Mucosa of stomach (tissue), 1 donor: ENCODE measurements at regions not wholly inside any gene's neighbourhood (a gene's known extent, or its start where the extent isn't known, plus 50 kb on each side); places are given as distances from the start of the nearest gene placed in this dataset.
"Not testable (repeated sequence)": the region's sequence is repeated elsewhere in the genome, so short reads cannot be mapped to it uniquely, and the experiment has no call there.

Experiments used
- H3K27me3 ChIP-seq: one replicate; pipeline ENCODE4 v1.7.0; 2013; ENCODE audit warnings: mild to moderate bottlenecking, low read length; ENCODE audit not compliant: control insufficient read depth, insufficient read depth
- H3K36me3 ChIP-seq: one replicate; pipeline ENCODE4 v1.7.0; 2013; ENCODE audit warnings: low read length; ENCODE audit not compliant: control insufficient read depth, insufficient read depth
- H3K4me1 ChIP-seq: one replicate; pipeline ENCODE4 v1.7.0; 2013; ENCODE audit warnings: mild to moderate bottlenecking, low read length; ENCODE audit not compliant: control insufficient read depth, insufficient read depth
- H3K4me3 ChIP-seq: one replicate; pipeline ENCODE4 v1.7.0; 2013; ENCODE audit warnings: low read length
- H3K9ac ChIP-seq: one replicate; pipeline ENCODE4 v1.7.0; 2013; ENCODE audit warnings: mild to moderate bottlenecking, low read length, moderate library complexity
- H3K9me3 ChIP-seq: one replicate; pipeline ENCODE4 v1.7.0; 2013; ENCODE audit warnings: mild to moderate bottlenecking, low read length, moderate library complexity; ENCODE audit not compliant: control insufficient read depth
- donor health status: Pancreatic carcinoma.

DNA sequence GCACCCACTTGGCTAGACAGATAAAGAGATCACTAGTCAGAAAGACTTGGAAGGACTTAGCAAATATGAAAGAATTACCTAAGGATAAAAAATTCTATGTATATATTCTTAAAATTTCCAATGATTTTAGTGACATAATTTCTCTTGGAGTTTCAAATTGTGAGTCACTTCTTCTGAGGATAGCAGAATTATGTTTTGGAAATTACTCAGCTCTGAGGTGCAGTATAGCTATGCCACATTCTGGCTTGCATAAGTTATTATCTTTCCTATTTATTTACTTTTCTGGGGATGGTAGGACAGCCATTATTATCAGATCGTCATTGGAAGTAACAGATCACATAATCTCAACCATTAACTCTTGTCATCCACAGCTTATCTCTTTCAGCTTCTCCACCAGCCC, 853.5 kb downstream of the TRIML1 start:
- Histone ChIP-seq H3K4me3 (no peak overlapping the region), H3K9ac (no peak overlapping the region), H3K4me1 (peaks cover 3% of the 10 kb centered on the region), H3K9me3 (no peaks in the 10 kb centered on the region), H3K36me3 (no peaks in the 10 kb centered on the region), H3K27me3 (no peaks in the 10 kb centered on the region)

DNA sequence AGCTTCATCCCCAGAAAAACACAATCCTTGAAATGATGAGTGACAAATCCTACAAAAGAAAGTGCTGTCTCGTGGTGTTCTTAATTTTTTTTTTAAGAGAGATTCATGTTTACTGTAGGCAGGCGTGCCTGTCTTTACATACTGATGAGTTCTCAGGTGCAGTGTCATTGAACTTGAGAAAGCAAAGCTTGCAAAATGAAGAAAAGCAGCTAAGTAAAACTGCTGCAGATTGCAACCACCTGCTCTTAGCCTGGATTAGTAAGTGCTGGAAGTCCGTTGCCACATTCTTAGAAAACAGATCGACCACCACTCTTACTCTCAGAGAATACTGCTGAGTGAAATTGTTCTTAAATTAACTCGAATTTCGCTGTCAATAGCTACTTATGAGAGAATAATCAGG, 854.6 kb downstream of the TRIML1 start:
- no peaks in the 10 kb centered on the region for H3K36me3 ChIP-seq
- peaks cover 2% of the 10 kb centered on the region for H3K4me1 ChIP-seq
- no peak overlapping the region for H3K4me3 ChIP-seq
- no peaks in the 10 kb centered on the region for H3K9me3 ChIP-seq
- no peaks in the 10 kb centered on the region for H3K27me3 ChIP-seq
- H3K9ac ChIP-seq: no peak overlapping the region

DNA sequence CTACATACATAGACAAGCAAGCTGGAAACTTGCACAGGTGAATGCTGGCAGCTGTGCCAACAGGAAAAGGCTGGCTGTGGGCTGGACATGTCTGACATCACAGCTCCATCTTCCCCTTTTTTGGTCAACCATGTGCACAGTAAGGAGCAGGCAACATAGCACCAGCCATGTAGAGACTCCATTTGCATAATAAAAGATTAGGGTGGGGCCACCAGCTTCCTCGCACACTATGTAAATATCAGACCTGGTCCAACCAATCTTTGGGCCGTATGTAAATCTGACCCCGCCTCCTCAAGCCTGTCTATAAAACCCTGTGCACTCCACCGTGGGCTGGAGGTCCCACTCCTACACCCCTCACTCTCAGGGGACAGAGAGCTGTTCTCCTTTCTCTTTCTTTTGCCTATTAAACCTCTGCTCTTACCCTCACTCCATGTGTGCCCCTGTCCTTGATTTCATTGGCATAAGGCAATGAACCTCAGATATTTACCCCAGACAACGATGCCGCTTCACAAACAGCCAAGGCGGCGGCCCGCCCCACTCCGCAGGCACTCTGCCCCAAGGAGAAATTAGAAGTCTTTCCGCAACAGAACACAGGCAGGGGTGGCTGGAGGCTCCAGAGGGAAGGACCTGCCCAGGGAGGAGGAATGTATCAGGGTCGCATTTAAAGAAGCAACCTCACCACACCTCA, 862.2 kb downstream of the TRIML1 start:
- no peaks in the 10 kb centered on the region for H3K27me3 ChIP-seq

DNA sequence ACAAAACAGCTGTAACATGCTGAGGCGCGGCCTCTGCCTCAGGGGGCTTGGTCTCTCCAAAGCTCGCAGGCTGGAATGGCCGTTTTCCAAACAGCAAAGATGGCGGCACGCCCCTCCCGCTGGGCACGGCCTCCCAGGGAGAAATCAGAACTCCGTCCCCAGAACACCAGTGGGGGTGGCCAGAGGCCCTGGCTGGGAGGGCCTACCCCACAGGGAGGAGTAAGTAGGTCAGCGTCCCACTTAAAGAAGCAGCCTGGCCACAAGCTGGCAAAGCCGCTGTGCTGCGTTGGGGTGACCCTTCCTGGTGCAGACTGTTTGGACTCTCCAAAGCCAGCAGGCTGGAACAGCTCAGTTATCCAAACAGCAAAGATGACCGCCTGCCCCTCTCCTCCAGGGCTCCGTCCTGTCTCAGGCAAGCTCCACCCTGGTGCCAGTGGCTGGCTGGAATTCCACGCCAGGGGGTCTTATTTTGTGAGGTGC, 862.8 kb downstream of the TRIML1 start:
- H3K4me3 ChIP-seq: no peak overlapping the region
- no peaks in the 10 kb centered on the region for H3K9me3 ChIP-seq
- H3K27me3 ChIP-seq: no peaks in the 10 kb centered on the region
- H3K9ac ChIP-seq: no peak overlapping the region
- H3K36me3 ChIP-seq: no peaks in the 10 kb centered on the region
- peaks cover 8% of the 10 kb centered on the region for H3K4me1 ChIP-seq

More for the DNA sequence above, 862.2 kb downstream of the TRIML1 start:
- Histone ChIP-seq H3K4me1 (peaks cover 8% of the 10 kb centered on the region), H3K9me3 (no peaks in the 10 kb centered on the region), H3K36me3 (no peaks in the 10 kb centered on the region), H3K4me3 (no peak overlapping the region), H3K9ac (no peak overlapping the region)

DNA sequence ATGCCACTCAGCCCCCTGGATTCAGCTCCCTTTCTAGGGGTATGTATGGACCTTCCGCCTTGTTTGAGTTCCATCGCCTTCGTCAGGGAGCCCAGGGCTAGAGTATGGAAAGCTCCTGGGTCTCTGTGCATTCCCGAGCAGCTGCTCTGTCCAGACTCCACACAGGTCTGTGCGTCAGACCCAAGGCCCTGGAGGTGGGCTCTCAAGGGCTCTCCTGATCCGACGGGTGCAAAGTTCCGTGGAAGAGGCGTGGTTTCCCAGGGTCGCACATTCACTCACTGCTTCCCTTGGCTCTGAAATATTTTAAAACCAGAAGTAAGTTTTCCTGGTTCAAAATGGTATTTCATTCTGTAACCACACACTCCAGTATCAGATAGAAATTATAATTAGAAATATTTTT, 863.2 kb downstream of the TRIML1 start:
- Histone ChIP-seq H3K36me3 (no peaks in the 10 kb centered on the region), H3K4me3 (no peak overlapping the region), H3K9me3 (no peaks in the 10 kb centered on the region), H3K9ac (no peak overlapping the region), H3K4me1 (peaks cover 8% of the 10 kb centered on the region), H3K27me3 (no peaks in the 10 kb centered on the region)

DNA sequence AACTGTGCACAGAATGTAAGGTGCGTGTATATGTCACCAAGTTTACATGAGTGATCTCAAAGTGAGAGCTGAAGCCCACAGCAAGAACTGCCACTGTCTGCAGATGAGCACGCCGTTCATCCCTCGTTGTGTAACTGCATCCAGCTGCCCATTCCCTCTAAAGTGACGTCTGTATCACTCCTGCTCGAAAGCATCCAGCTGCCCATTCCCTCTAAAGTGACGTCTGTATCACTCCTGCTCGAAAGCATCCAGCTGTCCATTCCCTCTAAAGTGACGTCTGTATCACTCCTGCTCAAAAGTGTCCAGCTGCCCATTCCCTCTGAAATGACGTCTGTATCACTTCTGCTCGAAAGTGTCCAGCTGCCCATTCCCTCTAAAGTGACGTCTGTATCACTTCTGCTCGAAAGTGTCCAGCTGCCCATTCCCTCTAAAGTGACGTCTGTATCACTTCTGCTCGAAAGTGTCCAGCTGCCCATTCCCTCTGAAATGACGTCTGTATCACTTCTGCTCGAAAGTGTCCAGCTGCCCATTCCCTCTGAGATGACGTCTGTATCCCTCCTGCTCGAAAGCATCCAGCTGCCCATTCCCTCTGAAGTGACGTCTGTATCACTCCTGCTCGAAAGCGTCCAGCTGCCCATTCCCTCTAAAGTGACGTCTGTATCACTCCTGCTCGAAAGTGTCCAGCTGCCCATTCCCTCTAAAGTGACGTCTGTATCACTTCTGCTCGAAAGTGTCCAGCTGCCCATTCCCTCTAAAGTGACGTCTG, 871.4 kb downstream of the TRIML1 start:
- not testable (repeated sequence) for H3K4me1 ChIP-seq, H3K27me3 ChIP-seq, H3K9me3 ChIP-seq, H3K36me3 ChIP-seq, H3K4me3 ChIP-seq, H3K9ac ChIP-seq

DNA sequence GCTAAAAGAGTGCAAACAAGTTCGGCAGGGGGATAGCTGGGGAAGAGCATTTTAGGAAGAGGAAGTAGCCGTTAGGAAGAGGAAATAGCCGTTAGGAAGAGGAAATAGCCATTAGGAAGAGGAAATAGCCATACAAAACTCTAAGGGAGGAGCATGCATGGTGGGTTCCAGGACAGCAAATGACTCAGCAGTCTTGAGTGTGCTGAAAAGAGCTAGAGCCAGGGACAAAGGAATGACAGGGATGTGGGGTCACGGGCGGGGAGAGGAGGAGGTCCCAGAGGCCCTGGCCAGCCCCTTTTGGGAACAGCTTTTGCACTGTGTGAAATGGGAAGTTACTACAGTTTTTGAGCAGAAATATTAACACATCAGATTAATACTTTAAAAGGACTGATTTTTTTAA, 882.6 kb downstream of the TRIML1 start:
- H3K4me1 ChIP-seq: no peaks in the 10 kb centered on the region
- H3K9me3 ChIP-seq: no peaks in the 10 kb centered on the region
- H3K9ac ChIP-seq: no peak overlapping the region
- no peak overlapping the region for H3K4me3 ChIP-seq
- H3K36me3 ChIP-seq: no peaks in the 10 kb centered on the region
- H3K27me3 ChIP-seq: no peaks in the 10 kb centered on the region

DNA sequence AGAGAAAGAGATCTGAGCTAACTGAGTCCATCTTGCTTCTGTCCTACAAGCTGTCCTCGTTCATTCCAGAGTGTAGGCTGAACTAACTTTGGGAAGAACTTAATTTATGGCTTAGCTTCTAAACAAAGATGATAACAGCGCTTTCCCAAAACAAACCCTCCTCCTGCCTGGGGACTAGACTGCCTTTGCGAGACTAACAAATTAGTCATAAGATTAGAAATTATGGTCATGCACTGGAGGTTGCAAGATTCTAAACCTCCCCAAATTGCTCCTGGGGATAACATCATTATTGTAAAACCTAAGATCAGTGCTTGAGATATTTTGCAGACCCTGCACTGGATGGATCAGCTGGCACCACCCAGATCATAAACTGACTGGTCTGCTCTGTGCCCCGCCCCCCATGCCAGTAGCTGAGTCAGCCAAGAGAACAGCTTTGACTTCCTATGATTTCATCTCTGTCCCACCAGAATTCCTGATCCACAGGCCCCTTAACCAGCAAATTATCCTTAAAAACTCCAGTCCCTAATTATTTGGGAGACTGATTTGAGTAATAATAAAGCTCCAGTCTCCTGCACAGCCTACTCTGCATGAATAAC, 883.3 kb downstream of the TRIML1 start:
- no peaks in the 10 kb centered on the region for H3K27me3 ChIP-seq
- no peak overlapping the region for H3K4me3 ChIP-seq
- no peaks in the 10 kb centered on the region for H3K9me3 ChIP-seq
- no peaks in the 10 kb centered on the region for H3K4me1 ChIP-seq
- H3K36me3 ChIP-seq: no peaks in the 10 kb centered on the region
- H3K9ac ChIP-seq: no peak overlapping the region

DNA sequence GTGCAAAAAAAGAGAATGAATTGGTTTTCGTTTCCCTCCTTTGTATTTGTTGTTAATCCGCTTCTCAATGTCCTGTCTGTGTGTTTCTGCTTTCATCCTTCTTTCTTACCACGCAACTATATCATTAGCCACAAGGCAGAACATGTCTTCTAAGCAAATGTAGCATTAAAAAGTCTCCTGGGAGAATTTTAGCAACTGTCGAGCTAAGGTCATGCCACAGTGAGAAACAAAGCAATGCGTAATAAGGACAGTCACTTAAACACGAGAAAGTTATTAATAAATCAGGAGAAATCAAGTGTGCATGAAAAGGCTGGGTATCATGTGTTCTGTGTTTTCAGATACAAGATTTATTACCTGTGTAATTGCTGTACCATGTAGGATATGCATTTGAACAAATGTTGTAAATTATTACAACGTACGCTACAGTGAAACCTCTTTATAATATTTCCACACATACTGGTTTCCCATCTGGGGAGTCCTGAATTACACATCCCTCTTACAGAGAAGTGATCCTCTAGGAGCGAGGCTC, 890.8 kb downstream of the TRIML1 start:
- Histone ChIP-seq H3K9me3 (no peaks in the 10 kb centered on the region), H3K27me3 (no peaks in the 10 kb centered on the region), H3K9ac (no peak overlapping the region), H3K4me3 (no peak overlapping the region), H3K4me1 (no peaks in the 10 kb centered on the region), H3K36me3 (no peaks in the 10 kb centered on the region)

DNA sequence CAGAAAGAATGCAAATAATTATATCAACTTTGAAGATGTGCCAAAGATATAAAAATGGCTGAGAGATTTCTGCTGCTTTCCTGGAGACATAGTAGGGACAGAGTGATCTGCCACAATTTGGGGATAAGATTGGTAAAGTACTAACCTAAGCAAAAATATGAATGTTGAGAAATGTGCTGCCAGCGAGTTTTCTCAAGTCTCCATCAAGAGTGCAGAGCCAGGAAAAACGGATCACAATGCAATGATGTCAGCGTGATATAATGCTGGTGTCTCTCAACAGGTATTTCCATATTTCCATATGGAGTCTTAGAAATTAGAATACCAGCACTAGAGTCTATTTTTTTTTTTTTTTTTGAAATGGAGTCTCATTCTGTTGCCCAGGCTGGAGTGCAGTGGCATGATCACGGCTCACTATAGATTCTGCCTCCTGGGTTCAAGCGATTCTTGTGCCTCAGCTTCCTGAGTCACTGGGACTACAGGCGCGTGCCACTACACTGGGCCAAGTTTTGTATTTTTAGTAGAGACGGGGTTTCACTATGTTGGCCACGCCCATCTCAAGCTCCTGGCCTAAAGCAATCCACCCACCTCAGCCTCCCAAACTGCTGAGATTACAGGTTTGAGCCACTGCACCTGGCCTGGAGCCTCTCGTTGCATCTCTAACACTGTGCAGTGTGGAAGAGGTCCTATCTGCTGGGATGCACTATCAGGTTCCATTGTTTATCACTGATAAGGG, 893.5 kb downstream of the TRIML1 start:
- no peaks in the 10 kb centered on the region for H3K36me3 ChIP-seq
- H3K4me1 ChIP-seq: no peaks in the 10 kb centered on the region

DNA sequence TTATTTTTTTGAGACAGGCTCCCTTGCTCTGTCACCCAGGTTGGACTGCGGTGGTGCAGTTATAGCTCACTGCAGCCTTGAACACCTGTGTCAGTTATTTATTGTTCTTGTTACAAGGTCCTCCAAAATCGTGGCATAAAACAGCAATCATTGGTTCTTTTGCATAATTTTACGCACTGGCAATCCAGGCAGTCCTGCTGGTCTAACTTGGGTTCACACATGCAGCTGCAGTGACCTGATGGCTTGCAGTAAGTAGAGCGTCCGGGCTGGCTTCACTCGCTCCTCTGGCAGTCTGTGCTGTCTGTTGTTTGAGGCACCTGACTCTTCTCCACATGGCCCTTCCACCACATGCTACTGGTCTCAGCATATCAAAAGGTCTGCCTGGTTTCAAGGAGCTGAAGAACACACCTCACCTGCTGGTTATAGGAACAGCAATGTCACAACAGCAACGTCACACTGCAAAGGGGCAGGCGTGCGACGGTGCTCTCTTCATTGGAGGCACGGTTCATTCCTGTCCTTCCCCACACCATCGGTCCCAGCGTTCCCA, 894.6 kb downstream of the TRIML1 start:
- Histone ChIP-seq H3K27me3 (no peaks in the 10 kb centered on the region), H3K9me3 (no peaks in the 10 kb centered on the region), H3K9ac (no peak overlapping the region), H3K4me3 (no peak overlapping the region), H3K4me1 (no peaks in the 10 kb centered on the region), H3K36me3 (no peaks in the 10 kb centered on the region)

More for the DNA sequence above, 893.5 kb downstream of the TRIML1 start:
- Histone ChIP-seq H3K27me3 (no peaks in the 10 kb centered on the region), H3K4me3 (no peak overlapping the region), H3K9me3 (no peaks in the 10 kb centered on the region), H3K9ac (no peak overlapping the region)
